ENCODE measurements at regions not wholly inside any gene's neighbourhood (a gene's known extent, or its start where the extent isn't known, plus 50 kb on each side); places are given as distances from the start of the nearest gene placed in this dataset.

DNA sequence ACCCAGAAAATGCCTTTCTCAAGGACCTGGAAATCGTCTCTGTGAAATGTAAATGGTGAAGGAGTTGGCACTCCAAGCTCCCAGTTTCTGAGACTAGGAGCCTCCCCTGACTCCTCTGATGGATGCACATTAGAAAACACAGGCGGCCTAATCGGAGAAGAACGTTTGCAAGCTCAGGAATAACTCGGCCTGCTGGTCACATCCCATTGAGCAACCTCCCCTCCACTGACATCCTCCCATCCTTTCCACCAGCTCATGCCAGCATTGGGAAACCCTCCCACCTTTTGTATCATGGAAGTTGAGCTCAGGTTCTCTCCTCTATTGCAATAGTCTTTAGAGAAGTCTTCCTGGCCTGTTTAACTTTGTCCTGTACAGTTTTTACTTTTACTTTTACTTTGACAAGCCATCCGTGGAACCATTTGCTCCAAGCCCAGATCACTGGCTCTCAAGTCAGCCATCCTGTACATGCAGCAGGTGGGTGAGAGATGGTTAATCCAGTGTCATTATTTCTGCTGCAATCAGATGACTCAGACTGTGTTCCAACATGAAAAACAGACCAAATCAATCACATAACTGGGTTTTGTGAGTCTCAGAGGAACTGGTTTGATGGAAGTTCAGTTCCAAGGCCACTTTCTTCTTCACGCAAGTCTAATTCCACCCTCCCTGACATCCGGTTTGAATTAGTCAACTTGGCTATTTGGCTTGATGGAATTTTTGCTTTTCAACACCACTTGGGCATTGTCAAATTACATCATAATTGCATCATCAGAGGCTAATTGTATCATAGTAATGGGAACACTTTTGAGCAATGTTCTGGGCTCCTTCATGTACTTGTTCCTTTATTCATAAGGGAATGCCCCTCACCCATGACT, 619.4 kb upstream of the CDH4 start:
- no peak for DNase-seq (ENCODE audit: low read depth in 2 of 2)

DNA sequence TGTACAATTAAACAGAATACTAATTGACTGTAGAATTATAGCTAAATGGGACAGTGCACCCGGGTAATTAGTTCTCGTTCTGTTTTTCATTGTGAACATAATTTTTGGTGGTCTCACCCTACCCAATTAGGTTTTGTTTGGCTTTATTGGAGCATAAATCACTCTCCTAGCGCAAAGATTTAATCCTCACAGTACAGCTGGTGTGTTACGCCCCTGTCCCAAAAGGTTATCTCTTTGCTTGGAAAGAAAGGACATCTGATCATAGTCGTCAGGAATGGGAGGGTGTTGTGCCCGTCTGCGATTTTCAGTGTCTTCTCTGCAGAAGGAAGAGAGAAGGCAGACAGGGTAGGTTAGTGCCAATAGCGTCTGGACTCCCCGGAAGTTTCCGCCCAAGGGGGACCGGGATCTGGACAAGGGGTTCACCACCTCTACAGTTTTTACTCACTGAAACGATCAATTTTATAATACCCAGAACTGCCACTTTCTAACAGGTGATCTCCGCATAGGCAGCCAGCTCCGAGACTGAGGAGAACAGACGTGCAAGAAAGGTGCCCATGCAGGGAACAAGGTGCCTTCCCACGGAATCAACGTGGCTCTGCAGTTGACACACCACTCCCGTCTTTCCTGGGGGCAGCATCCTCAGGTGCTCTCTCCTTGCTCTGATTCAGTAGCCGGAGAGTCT, 617.4 kb upstream of the CDH4 start:
- DNase-seq (ENCODE audit: low read depth in 2 of 2) = no peak

DNA sequence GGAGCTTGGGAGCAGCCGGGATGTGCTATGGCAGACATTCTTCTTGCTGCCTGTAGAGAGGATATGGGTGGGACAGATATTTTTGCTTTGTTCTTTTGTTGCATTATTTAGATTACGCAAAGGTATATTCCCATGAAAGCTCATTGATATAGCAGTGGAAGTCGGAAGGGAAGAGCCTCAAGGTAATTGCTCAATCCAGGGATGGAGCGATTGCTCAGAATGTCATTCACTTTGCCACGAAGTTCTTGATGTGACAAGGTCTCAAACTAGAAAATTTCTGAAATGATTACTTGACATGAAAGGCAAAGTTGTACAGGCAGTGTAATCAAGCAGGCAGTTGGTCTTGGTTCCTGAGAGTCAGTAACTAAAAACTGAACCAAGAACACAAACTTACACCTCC, 615.6 kb upstream of the CDH4 start:
- no peak for DNase-seq (ENCODE audit: low read depth in 2 of 2)

DNA sequence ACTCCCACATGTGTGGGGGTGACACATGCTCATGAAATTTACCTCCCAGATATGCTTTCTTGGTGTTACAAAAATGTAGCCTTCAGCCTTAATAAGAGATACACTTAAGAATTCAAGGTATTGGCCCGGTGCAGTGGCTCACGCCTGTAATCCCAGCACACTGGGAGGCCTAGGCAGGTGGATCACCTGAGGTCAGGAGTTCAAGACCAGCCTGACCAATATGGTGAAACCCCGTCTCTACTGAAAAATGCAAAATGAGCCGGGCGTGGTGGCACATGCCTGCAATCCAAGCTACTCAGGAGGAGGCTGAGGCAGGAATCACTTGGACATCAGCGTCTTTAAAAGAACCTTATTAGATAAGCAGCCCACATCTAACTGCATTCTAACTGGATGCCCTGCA, 614.3 kb upstream of the CDH4 start:
- no peak for DNase-seq (ENCODE audit: low read depth in 2 of 2)

DNA sequence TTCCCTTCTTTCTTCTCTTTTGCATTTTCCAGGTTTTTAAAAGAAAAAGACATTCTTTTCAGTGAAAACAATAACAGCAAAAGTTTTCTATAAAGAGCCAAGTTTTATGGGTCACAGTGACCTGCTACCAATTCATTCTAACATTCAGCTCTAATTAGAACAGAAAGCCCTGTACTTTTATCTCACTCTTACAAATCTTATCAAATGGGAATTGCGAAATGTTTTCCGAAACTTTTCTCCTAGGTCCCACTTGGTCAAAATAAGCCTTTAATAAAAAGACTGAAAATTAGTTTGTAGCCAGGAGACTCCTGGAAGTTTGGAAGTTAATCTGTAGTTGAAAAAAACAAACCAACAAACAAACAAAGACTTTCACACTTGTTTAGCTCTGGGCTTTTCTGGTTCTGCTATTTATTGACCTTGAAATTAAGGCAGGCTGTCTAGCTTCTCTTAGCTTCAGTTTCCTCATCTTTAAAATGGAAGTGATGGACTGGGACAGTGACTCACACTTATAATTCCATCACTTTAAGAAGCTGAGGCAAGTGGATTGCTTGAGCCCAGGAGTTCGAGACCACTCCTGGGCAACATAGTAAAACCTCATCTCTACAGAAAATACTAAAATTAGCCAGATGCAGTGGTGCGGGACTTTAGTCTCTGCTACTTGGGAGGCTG, 613.5 kb upstream of the CDH4 start:
- DNase-seq (ENCODE audit: low read depth in 2 of 2) = no peak

DNA sequence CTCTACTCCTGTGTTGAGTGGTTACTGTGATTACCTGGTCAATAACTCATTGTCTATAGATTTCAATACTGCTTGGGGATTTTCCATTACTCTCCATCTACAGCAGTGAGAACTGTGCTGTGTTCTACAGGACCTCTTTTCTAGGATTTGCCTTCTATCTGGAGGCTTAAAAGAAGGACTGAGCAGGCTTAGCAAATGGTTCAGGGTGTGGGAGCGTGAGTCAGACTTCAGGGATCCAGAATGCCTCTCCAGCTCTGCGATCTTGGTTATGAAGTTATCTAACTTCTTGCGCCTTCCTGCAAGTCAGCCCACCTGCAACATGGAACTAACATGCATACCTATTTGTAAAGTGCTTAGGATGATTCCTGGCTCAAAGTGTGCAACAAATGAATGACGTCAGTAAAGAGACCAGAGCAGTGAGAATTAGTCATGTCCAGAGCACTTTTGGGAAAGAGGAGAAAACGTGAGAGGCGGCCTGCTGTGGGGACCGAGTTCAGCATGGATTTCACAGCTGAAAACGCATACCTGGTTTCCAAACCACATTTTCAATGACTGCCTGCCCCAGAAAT, 610.1 kb upstream of the CDH4 start:
- no peak for DNase-seq (ENCODE audit: low read depth in 2 of 2)

DNA sequence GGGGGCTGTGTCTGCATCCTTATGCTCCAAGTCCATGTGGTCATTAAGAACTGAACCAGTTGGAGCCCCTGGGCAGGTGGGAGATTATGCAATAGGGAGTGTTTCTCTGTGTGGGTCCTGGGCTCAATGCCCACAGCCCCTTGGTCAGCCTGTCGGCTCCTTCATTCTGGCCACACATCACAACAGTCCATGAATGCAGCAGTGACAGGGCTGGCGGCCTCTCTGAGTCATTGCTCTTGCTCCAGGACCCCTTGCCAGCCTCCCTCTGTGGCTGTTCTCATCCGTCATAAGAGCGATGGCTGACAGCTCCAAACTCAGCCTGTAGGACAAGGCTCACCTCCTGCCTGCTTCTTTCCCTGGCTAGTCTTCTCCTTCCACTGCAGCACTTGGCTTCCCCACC, 609.5 kb upstream of the CDH4 start:
- no peak for DNase-seq (ENCODE audit: low read depth in 2 of 2)

DNA sequence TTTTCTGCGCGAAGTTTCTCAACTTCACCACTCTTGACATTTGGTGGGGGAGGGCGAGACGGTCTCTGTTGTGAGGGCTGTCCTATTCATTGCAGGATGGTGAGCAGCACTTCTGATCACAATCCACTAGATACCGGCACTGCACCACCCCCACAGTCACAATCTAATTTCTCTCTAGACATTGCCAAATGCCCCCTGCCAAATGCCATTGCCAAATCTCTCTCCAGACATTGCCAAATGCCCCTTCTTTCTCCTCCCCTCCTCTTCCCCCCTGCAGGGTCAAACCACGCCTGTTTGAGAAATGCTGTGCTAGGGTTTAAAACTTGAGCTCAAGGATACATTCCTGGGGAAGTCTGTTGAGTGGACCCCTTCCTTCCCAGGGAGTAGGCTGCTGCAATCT, 603.5 kb upstream of the CDH4 start:
- no peak for DNase-seq (ENCODE audit: low read depth in 2 of 2)

DNA sequence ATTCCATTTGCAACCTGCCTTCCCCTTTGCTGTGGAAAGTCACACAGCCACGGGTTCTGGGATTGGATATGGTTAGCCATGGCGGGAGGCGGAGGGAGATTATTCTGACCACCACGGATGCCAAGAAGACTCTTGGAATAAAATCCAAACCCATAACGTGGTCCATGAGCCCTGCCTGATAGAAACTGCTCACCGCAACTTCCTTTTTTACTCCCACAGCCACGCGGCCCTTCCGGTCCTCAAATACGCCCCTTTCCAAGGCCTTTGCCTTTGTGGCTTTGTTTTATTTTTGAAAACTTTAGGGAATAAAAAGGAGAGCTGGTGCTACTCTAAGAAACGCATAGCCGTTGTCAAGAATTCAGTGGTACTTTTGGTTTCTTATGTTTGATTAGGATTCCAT, 602.5 kb upstream of the CDH4 start:
- DNase-seq (ENCODE audit: low read depth in 2 of 2) = no peak

DNA sequence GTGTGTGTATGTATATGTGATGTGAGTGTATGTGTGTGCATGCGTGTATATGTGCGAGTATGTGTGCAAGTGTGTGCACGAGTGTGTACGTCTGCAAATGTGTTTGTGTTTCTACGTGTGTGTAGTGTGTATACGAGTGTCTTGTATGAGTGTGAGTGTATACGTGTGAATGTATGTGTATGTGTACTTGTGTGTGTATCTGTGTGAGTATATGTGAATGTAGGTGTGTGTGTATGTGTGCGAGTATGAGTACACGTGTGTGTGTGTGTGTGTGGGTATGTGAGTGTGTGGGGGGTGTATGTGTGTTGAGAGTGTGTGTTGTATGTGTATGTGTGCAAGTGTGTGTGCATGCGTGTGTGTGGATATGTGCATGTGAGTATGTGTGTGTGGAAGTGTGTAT, 602.0 kb upstream of the CDH4 start:
- DNase-seq (ENCODE audit: low read depth in 2 of 2) = no peak

DNA sequence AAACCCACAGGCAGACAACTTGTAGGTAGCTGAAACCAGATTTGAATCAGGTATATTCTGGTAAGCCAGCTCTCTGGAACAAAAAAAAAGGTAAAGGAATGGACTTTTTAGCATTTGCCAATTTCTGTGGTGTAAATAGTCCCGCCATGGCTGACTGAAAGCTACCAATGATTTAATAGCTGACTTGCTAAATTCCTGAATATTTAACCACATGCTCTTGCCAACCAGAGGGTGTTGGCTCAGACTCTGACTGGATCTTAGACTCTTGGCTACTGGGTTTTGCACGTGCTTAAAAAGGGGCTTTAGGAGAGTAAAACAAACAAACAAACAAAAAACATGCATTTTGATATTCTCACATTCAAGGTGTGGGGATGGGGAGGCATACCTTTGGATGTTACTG, 600.0 kb upstream of the CDH4 start:
- DNase-seq (ENCODE audit: low read depth in 2 of 2) = no peak

DNA sequence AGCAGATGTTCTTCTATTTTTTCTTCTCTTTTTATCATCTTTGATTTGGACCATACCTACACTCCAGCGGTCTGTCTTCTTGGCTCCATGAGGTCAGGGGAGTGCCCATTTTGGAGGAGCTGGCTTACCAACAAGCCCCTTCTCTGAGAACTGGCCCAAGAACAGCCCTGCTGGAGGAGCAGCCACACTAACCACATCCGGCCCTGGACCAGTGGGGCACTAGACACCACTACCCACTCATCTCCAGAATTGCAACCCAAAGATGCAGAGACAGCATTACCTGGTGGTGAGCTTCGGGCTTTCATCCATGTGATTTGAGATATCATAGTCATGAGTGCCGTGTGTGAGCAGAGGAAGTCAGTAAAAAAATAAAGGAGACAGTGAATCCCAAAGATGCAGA, 599.4 kb upstream of the CDH4 start:
- no peak for DNase-seq (ENCODE audit: low read depth in 2 of 2)

DNA sequence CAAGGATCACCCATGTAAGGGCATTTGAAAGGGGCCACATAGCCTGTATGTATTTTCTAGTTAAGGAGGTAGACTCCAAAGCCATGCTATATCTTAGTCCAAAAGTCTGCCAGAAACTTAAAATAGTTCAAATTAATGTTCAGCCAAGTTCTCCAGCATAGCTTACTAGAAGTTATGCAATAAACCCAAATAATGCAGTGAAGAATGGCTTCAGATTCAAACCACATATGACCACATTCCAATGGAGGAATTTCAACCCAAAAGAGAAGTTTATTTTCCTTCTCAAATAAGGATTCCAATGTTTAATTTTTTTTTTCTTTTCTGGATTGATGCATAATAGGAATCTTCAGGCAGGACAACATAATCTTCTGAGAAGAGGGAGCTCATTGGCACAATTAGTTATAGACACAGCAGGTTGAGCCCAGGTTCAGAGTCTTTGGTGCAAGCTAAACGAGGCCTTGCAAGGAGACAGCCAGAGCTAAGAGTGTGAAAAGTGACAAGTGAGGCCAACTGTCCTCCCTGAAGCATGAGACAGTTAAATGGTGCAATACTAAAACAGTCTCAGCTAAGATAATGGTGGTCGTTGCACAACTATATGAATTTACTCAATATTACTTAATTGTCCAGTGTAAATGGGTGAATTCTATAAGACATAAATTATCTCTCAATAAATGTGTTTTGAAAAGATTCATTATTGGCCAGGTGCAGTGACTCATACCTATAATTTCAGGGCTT, 598.8 kb upstream of the CDH4 start:
- DNase-seq (ENCODE audit: low read depth in 2 of 2) = peak in 1 of 2 experiments; percentile 3

DNA sequence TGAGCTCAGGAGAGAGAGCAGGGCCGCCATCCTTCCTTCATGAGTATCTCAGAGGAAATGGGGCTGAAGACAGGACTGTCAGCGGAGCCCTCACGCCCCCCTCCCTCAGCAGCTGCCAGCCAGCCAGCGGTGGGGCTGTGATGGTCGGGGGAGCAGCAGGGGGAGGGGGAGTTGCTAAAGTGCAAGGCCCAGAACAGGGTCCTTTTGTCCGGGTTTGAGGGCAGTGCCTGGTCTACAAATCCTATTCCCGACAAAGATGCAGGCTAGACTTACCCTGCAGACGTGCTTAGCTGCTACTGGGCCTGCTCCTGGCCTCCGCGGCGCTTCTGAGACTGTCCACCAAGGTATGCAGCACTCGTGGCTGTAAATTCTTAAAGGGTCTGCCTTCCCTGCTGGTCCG, 593.4 kb upstream of the CDH4 start:
- no peak for DNase-seq (ENCODE audit: low read depth in 2 of 2)

DNA sequence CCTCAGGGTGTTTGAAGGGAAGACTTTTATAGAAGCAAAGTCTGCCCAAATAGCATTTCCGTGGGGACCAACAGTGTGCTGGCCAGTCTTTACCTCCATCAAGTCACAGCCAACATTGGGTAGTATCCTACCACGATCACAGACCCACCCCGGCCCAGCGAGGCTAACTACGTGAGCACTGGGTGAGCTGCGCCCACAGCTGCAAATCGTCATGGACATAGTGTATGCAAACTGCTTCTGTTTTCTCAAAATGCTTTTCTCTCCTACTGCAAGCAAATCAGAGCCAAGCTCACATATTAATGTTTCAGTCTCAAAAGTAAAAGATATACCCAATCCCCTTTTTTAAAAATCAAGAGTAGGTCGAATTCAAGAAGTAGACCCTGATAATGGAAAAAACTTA, 592.8 kb upstream of the CDH4 start:
- no peak for DNase-seq (ENCODE audit: low read depth in 2 of 2)

DNA sequence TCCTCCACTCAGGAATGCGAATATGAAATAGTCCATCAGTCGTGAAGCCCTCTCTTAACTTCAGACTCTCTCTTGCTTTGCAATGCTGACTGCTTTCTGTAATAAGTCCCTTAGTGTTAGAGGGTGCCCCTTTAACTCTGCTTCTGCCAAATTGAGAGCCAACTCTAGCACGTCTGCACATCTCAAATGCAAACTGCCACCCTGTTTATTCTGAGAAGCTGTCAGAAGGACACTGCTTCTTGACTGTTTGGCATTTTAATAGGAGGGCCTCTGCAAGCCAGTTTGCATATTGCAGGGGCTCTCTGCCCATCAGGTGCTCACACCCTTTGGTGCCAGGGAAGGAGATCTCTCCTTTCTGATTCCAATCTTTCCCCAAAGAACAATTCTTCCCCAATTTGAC, 589.8 kb upstream of the CDH4 start:
- no peak for DNase-seq (ENCODE audit: low read depth in 2 of 2)

DNA sequence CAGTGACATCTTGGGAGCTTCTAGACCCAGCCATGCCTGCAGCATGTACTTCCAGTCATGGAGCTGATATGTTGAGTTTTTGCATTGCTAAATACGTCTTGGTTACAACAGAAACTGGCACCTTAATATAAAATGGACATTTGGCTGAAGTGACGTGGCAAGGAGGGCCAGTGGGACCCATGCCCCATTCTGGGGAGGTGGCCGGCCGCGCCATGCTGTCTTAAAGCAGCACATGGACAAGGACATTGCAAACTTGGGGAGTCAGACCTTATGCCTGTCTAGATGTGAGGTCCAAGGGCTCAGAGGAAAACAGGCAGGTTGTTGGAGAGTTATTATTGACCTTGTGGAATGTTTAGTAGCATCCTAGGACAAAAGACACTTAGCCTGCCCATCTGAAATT, 588.0 kb upstream of the CDH4 start:
- no peak for DNase-seq (ENCODE audit: low read depth in 2 of 2)

DNA sequence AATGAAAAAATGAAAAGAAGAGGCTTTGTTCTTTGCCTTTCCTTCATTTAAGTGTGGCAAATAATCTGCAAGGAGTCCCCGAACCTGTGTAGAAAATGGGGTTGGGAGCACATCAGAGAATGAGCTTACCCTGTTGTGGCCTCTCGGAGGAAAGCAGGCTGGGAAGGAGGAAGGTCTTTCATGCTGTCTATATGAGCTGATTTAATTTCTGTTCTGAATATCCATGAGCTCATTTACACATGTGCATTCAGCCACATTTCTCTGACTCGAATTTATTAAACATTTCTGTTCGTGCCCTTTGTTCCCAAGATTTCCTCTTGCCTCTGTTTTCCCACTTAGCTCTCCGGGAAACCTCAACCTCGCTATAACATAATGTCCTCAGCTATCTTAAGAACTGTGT, 584.4 kb upstream of the CDH4 start:
- no peak for DNase-seq (ENCODE audit: low read depth in 2 of 2)

DNA sequence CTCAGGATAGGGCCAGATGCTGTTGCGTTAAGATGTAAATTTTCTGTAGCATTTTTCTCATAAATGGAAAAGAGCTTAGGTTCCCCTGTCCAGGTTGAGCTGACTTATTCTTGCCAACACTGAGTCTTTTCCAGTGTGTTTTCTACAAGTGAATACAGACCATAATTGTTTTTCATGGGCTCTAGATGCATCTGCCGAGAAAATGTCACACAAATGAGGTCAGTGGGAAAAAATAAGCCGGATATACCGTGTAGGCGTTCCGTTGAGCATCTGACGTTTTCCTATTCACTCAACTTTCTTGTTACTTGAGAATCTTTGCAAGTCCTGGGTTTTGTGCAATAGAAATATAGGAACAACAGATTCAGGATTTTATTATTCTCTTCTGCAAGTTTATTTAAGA, 582.9 kb upstream of the CDH4 start:
- DNase-seq (ENCODE audit: low read depth in 2 of 2) = no peak

DNA sequence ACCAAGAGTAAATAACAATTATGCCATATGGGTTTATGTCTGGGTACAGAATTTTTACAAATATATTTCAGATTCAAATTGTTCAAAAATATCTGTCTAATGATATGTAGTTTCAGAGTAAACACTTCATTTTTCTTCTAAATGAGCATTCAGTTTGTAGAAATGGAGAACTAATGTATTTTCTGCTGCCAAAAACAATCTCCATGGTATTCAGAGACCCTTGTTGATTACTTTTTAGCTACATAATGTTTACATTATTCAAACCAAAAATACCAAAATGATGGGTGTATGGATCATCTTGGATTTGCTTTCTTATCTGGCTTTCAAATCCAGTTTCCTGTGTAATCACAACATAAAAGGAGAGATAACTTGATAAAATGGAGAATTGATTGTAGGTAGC, 576.0 kb upstream of the CDH4 start:
- no peak for DNase-seq (ENCODE audit: low read depth in 2 of 2)

DNA sequence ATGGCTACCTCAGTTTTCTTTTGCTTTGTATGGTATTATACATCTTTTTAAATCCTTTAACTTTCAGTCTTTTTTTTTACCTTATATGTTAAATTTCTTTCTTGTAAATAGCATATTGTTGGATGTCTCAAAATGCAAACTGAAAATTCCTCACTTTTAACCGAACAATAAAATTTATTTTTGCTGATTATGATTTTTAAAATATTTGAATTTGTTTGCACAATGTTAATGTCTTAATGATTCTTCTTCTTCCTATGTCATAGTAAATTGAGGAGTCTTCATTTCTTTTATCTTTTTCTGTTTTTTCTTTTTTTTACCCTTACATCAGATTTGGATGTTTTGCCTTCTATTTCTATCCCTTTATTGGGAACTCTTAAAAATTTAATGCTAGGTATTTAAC, 574.2 kb upstream of the CDH4 start:
- no peak for DNase-seq (ENCODE audit: low read depth in 2 of 2)

DNA sequence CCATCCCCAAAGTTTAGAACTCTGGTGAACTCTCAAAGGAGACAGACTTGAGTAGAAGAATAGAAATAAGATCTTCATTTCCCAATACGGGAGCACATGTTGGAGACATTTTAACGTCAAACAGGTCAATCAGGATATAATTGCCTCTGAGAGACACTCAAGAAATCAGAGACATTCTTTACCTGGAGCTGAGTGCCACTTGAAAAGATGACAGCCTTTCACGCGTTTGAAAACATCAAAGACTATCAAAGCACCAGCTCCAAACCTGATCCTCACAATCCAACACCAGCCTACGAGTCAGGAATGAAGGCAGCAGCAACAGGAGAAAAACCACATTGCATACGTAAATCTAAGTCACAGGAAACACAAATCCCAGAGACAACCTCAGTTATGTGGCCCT, 571.5 kb upstream of the CDH4 start:
- DNase-seq (ENCODE audit: low read depth in 2 of 2) = no peak
